ENCODE measurements at regions not wholly inside any gene's neighbourhood (a gene's known extent, or its start where the extent isn't known, plus 50 kb on each side); places are given as distances from the start of the nearest gene placed in this dataset.

- Mint-ChIP-seq H3K4me3 (no peak overlapping the region), H3K9me3 (no peaks in the 10 kb centered on the region), H3K4me1 (no peaks in the 10 kb centered on the region), H3K27ac (no peak overlapping the region), H3K36me3 (ENCODE audit: low read depth) (no peaks in the 10 kb centered on the region), H3K27me3 (peaks cover 5% of the 10 kb centered on the region)
- no peak for ATAC-seq (replicated peaks)
Observed at GRCh38 chr1:219372916-219373615, 199.4 kb downstream of the LYPLAL1 start.

- no peak overlapping the region for H3K27ac Mint-ChIP-seq
- H3K36me3 Mint-ChIP-seq (ENCODE audit: low read depth) = no peaks in the 10 kb centered on the region
- no peaks in the 10 kb centered on the region for H3K9me3 Mint-ChIP-seq
- H3K27me3 Mint-ChIP-seq = peaks cover 7% of the 10 kb centered on the region
- H3K4me1 Mint-ChIP-seq = no peaks in the 10 kb centered on the region
- ATAC-seq (replicated peaks) = no peak
- H3K4me3 Mint-ChIP-seq = no peak overlapping the region
Observed at GRCh38 chr1:219371471-219371870, 197.8 kb downstream of the LYPLAL1 start.

- ATAC-seq (replicated peaks) = no peak
- H3K4me3 Mint-ChIP-seq = no peak overlapping the region
- no peaks in the 10 kb centered on the region for H3K4me1 Mint-ChIP-seq
- peaks cover 2% of the 10 kb centered on the region for H3K27me3 Mint-ChIP-seq
- no peak overlapping the region for H3K27ac Mint-ChIP-seq
- no peaks in the 10 kb centered on the region for H3K36me3 Mint-ChIP-seq (ENCODE audit: low read depth)
- no peaks in the 10 kb centered on the region for H3K9me3 Mint-ChIP-seq
Observed at GRCh38 chr1:219367496-219367895, 193.8 kb downstream of the LYPLAL1 start.

DNA sequence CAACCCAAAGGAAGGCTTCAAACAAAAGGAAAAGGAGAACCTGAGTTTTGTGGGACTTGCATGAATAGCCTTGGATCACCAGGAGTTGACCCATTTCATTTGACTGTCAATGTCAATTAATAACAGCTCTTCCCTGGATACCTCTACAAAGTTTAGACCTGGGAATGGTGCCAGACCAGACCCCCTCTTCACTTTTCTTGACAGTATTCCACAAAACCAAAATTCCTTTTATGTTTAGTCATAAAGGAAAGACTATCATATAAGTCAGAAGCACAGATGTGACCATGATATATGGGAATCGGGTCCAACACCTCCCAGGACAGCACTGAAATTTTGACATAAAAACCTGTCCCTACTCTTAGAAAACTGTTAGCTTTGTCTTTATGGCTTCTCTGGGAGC, 191.8 kb downstream of the LYPLAL1 start:
- Mint-ChIP-seq H3K27me3 (peaks cover 2% of the 10 kb centered on the region), H3K27ac (no peak overlapping the region), H3K4me3 (no peak overlapping the region), H3K9me3 (no peaks in the 10 kb centered on the region), H3K36me3 (ENCODE audit: low read depth) (no peaks in the 10 kb centered on the region), H3K4me1 (no peaks in the 10 kb centered on the region)
- no peak for ATAC-seq (replicated peaks)

- Mint-ChIP-seq H3K4me1 (no peaks in the 10 kb centered on the region), H3K4me3 (no peak overlapping the region), H3K9me3 (no peaks in the 10 kb centered on the region), H3K27me3 (no peaks in the 10 kb centered on the region), H3K27ac (no peak overlapping the region), H3K36me3 (ENCODE audit: low read depth) (no peaks in the 10 kb centered on the region)
- no peak for ATAC-seq (replicated peaks)
Observed at GRCh38 chr1:219362702-219363101, 189.0 kb downstream of the LYPLAL1 start.

DNA sequence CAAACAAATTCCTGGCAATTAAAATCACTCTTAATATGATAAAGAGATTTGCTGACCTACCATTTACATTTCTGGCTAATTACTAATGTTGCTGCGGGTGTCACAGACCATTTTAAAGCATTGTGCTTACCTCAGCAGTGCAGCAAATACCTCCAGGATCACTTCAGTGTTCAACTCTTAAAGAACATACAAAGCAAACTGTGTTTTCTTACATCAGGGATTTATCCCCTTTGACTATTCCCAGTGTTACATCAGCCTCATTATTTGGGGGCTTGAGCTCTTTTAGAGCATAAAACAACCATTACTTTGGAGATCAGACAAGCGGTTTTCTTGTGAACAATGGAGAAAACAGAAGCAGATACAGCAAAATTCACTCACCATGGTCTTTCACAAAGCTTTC, 185.4 kb downstream of the LYPLAL1 start:
- Mint-ChIP-seq H3K36me3 (ENCODE audit: low read depth) (no peaks in the 10 kb centered on the region), H3K4me3 (no peak overlapping the region), H3K9me3 (no peaks in the 10 kb centered on the region), H3K27ac (no peak overlapping the region), H3K27me3 (no peaks in the 10 kb centered on the region), H3K4me1 (no peaks in the 10 kb centered on the region)
- ATAC-seq (replicated peaks) = no peak

- Mint-ChIP-seq H3K9me3 (no peaks in the 10 kb centered on the region), H3K4me3 (no peak overlapping the region), H3K27me3 (no peaks in the 10 kb centered on the region), H3K27ac (no peak overlapping the region), H3K36me3 (ENCODE audit: low read depth) (no peaks in the 10 kb centered on the region), H3K4me1 (no peaks in the 10 kb centered on the region)
- no peak for ATAC-seq (replicated peaks)
Observed at GRCh38 chr1:219358080-219358479, 184.4 kb downstream of the LYPLAL1 start.

DNA sequence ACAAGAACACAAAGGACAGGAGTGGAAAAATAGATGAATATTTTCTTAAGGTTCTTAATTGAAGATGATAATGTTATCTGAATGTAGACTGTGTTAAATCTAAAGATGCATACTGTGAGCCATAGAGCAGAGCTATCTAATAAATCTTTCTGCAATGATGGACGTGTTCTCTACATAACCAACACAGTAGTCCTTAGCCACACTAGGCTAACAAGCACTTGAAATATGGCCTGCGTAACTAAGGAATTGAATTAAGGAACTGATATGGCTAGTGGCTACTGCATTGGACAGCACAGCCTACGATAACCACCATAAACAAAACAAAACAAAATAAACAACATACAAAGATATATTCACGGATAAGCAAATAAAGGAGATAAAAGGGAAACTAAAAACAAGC, 181.3 kb downstream of the LYPLAL1 start:
- Mint-ChIP-seq H3K27ac (no peak overlapping the region), H3K4me3 (no peak overlapping the region), H3K9me3 (no peaks in the 10 kb centered on the region), H3K36me3 (ENCODE audit: low read depth) (no peaks in the 10 kb centered on the region), H3K4me1 (no peaks in the 10 kb centered on the region), H3K27me3 (no peaks in the 10 kb centered on the region)
- no peak for ATAC-seq (replicated peaks)

DNA sequence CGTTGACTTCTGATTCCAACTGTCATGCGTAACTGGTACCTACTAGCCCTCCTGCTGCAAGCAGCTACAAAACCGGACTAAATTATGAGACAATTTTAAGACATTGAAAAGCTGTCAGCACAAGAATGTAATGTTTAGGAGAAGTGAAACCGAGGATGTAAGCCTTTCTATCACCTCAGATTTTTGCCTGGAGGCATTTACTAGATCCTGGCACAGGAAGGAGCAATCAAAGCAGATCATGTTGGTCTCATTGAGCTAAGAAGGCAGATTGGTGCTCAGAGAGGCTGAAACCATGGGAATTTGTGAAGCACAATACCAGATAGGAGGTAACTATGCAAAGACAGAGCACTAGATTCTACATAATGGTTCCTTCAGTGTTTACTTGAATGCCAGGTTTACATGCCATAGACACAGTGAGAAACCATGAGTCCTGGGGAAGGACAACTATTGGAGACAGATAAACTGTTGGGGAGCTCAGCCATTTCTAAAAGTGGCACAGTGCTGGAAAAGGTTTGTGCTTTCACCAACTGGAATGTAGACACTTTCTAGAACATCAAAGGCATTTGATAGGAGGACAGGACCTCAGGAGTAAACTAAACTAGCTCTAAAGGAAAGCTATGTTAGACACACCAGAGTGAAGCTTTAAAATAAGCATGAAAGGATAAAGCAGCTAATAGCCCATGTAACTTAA, 179.4 kb downstream of the LYPLAL1 start:
- no peak overlapping the region for H3K4me3 Mint-ChIP-seq
- ATAC-seq (replicated peaks) = no peak
- no peak overlapping the region for H3K27ac Mint-ChIP-seq
- no peaks in the 10 kb centered on the region for H3K36me3 Mint-ChIP-seq (ENCODE audit: low read depth)
- H3K9me3 Mint-ChIP-seq = no peaks in the 10 kb centered on the region
- H3K27me3 Mint-ChIP-seq = no peaks in the 10 kb centered on the region
- no peaks in the 10 kb centered on the region for H3K4me1 Mint-ChIP-seq

GRCh38 chr1:219350172-219350931, 176.7 kb downstream of the LYPLAL1 start:
- Mint-ChIP-seq H3K27ac (no peak overlapping the region), H3K36me3 (ENCODE audit: low read depth) (no peaks in the 10 kb centered on the region)
- ATAC-seq (replicated peaks) = no peak

DNA sequence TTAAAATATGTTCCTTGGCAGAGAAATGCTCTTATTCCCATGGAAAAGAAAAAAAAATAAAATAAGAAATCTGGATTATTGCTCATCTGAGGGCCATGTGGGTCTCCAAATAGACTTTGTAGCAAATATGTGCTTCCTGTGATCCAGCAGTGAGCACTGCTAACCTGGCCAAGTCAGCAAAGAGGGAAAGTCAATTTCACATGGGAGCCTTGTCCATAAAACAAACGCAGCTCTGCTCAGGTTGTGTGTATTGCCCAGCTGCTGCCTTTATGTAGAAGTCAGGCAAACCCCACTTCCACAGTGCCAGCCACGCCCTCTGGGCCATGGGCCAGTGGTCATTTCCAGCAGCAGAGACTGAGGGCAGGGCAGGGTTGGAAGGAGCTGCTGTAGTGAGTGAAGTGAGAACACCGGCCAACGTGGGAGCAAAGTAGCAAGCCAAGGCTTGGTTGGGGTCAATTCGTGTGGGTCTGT, 174.3 kb downstream of the LYPLAL1 start:
- no peaks in the 10 kb centered on the region for H3K36me3 Mint-ChIP-seq (ENCODE audit: low read depth)
- no peak overlapping the region for H3K4me3 Mint-ChIP-seq
- no peaks in the 10 kb centered on the region for H3K27me3 Mint-ChIP-seq
- H3K9me3 Mint-ChIP-seq = peaks cover 23% of the 10 kb centered on the region
- no peak overlapping the region for H3K27ac Mint-ChIP-seq
- ATAC-seq (replicated peaks) = no peak
- no peaks in the 10 kb centered on the region for H3K4me1 Mint-ChIP-seq

More at GRCh38 chr1:219350172-219350931, 176.7 kb downstream of the LYPLAL1 start:
- H3K9me3 Mint-ChIP-seq = peaks cover 13% of the 10 kb centered on the region
- no peaks in the 10 kb centered on the region for H3K27me3 Mint-ChIP-seq
- no peak overlapping the region for H3K4me3 Mint-ChIP-seq
- no peaks in the 10 kb centered on the region for H3K4me1 Mint-ChIP-seq

DNA sequence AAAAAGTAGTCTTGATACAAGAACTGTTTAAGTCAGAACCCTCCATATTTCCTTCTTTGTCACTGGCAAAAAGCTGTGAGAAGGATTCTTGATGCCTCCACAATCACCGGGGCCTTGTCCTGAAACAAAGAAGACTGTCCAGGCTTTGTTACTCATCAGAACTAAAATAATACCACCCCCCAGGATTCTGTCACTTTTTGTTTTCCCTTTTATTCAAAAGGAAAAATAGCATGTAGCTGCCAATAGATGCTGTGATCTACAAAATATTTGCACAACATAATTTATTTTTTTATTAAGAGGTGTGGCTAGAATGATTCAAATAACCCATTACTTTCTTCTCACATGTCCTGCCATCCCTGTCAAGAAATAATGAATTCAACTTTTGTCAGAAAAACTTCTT, 173.7 kb downstream of the LYPLAL1 start:
- Mint-ChIP-seq H3K4me3 (no peak overlapping the region), H3K36me3 (ENCODE audit: low read depth) (no peaks in the 10 kb centered on the region), H3K9me3 (peaks cover 23% of the 10 kb centered on the region), H3K4me1 (no peaks in the 10 kb centered on the region), H3K27ac (no peak overlapping the region), H3K27me3 (no peaks in the 10 kb centered on the region)
- ATAC-seq (replicated peaks) = no peak

GRCh38 chr1:219345953-219346352, 172.3 kb downstream of the LYPLAL1 start:
- no peak for ATAC-seq (replicated peaks)
- Mint-ChIP-seq H3K4me3 (no peak overlapping the region), H3K27ac (no peak overlapping the region), H3K36me3 (ENCODE audit: low read depth) (no peaks in the 10 kb centered on the region), H3K27me3 (no peaks in the 10 kb centered on the region), H3K4me1 (no peaks in the 10 kb centered on the region), H3K9me3 (peaks cover 23% of the 10 kb centered on the region)

DNA sequence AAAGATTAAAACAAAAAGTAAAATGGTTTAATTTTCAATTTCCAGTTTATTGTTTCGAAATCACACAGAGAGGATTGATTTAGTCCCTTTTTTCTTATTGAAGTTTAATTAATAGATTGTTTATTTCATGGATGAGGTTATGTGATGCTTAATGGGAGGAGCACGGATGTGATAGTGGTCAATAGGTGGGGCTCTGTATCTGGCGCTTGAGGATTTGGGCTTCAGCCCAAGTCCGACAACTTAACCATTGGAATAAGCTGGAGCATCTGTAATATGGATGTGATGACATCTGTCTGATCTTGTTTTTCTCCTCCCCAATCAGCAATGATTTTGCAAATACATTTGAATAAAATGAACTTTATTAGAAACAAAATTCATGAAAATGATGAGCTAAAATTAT, 169.2 kb downstream of the LYPLAL1 start:
- Mint-ChIP-seq H3K9me3 (peaks cover 23% of the 10 kb centered on the region), H3K27me3 (no peaks in the 10 kb centered on the region), H3K36me3 (ENCODE audit: low read depth) (no peaks in the 10 kb centered on the region), H3K27ac (no peak overlapping the region), H3K4me3 (no peak overlapping the region), H3K4me1 (no peaks in the 10 kb centered on the region)
- no peak for ATAC-seq (replicated peaks)

GRCh38 chr1:219340796-219341195, 167.1 kb downstream of the LYPLAL1 start:
- Mint-ChIP-seq H3K4me3 (no peak overlapping the region), H3K36me3 (ENCODE audit: low read depth) (no peaks in the 10 kb centered on the region), H3K4me1 (no peaks in the 10 kb centered on the region), H3K9me3 (peaks cover 15% of the 10 kb centered on the region), H3K27ac (no peak overlapping the region), H3K27me3 (no peaks in the 10 kb centered on the region)
- no peak for ATAC-seq (replicated peaks)
